GM12891 (cell line): ENCODE measurements at regions not wholly inside any gene's neighbourhood (a gene's known extent, or its start where the extent isn't known, plus 50 kb on each side); places are given as distances from the start of the nearest gene placed in this dataset.

Experiments used
- POLR2A ChIP-seq: IDR thresholded peaks from 2 replicates; pipeline ENCODE4 v1.6.1; 2011; ENCODE audit warnings: low read depth, low read length, control low read depth
- POLR2AphosphoS5 ChIP-seq: IDR thresholded peaks from 2 replicates; pipeline ENCODE4 v1.6.1; 2011; ENCODE audit warnings: low read depth, low read length, control low read depth

DNA sequence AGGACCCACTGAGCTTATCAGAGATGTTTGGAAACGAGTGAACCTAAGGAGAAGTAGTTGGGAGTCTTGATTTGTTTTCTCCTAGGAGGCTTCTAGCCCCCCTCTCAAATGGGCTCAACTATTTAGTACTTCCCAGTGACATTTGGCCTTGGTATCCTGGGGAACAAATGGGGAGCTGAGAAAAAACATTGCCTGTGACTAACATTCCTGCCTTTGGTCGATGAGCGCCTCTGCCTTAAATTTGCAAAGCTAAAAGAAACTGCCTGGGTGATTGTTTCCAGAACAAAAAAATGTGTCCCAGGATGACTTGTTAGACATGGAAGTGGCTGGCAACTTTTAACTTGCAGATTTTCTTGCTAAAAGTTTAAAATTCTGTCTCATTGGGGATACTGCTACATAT lies 58.8 kb upstream of the IGFBP7 start:
- TF ChIP-seq POLR2AphosphoS5 = no peak
- no peak for TF ChIP-seq POLR2A
